Suprapubic skin (tissue), 4 donors: ENCODE measurements at regions not wholly inside any gene's neighbourhood (a gene's known extent, or its start where the extent isn't known, plus 50 kb on each side); places are given as distances from the start of the nearest gene placed in this dataset.

Experiments used
- DNase-seq, 2 donors: peaks; one replicate each; pipeline ENCODE4 v3.0.0-alpha.2; 2019; ENCODE audit warnings: low spot score in 2 of 2
- H3K27ac ChIP-seq: fragments of 200-600 bp; sonication (generic); one replicate; pipeline ENCODE4 v1.5.1; 2019
- H3K27me3 ChIP-seq: fragments of 200-600 bp; sonication (generic); one replicate; pipeline ENCODE4 v1.5.1; 2019
- H3K36me3 ChIP-seq: fragments of 200-600 bp; sonication (generic); one replicate; pipeline ENCODE4 v1.5.1; 2019
- H3K4me1 ChIP-seq: fragments of 200-600 bp; sonication (generic); one replicate; pipeline ENCODE4 v1.5.1; 2019
- H3K4me3 ChIP-seq: fragments of 200-600 bp; sonication (generic); one replicate; pipeline ENCODE4 v1.5.1; 2019; ENCODE audit warnings: mild to moderate bottlenecking
- H3K9me3 ChIP-seq: fragments of 200-600 bp; sonication (generic); one replicate; pipeline ENCODE4 v1.5.1; 2019
- EP300 ChIP-seq: sonication (generic); formaldehyde crosslinking; IDR thresholded peaks from one replicate; pipeline ENCODE4 v1.6.1; 2017; ENCODE audit warnings: antibody characterized with exemption
- POLR2A ChIP-seq, 2 donors: fragments of 450-650 bp; IDR thresholded peaks; one replicate each; pipeline ENCODE4 v1.6.1; 2017; ENCODE audit warnings: antibody characterized with exemption in 2 of 2, mild to moderate bottlenecking in 2 of 2, moderate library complexity in 2 of 2
- POLR2AphosphoS5 ChIP-seq, 3 donors: sonication (generic); formaldehyde crosslinking; IDR thresholded peaks; one replicate each; pipeline ENCODE4 v1.6.1; 2017; ENCODE audit warnings: antibody characterized with exemption in 3 of 3
- WGBS: methylation state at CpG from one replicate; pipeline ENCODE4 v1.1.5; 2018; 5-methylcytosine and 5-hydroxymethylcytosine counted together
- TF ChIP-seq, protein P1 (sequence below), 2 donors: fragments of 200-600 bp in 1 of 2; fragments of 450-650 bp in 1 of 2; sonication (generic) in 1 of 2; IDR thresholded peaks; one replicate each; pipeline ENCODE4 v1.5.1; 2016 to 2019; ENCODE audit warnings: antibody characterized with exemption in 2 of 2, mild to moderate bottlenecking in 1 of 2, moderate library complexity in 1 of 2

DNA sequence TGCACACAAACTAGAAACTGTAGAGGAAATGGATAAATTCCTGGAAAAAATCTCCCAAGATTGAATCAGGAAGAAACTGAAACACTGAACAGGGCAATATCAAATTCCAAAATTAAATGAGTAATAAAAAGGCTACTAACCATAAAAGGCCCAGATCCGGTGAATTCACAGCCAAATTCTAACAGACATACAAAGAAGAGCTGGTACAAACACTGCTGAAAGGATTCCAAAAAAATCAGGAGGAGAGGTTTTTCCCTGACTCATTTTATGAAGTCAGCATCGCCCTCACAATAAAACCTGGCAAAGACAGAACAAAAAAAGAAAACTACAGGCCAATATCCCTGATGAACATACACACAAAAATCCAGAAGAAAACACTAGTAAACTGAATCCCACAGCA, 462.4 kb upstream of the THBS1 start:
- Histone ChIP-seq H3K27ac (no peak overlapping the region), H3K36me3 (no peaks in the 10 kb centered on the region), H3K9me3 (peaks cover 8% of the 10 kb centered on the region), H3K4me3 (no peak overlapping the region), H3K27me3 (no peaks in the 10 kb centered on the region), H3K4me1 (no peaks in the 10 kb centered on the region)
- DNase-seq = no peak
- WGBS = 24% methylated on average over 2 of the region's 2 CpGs
- TF ChIP-seq POLR2A (IDR thresholded peaks at IDR 0.05) (no peak), EP300 (no peak)

DNA sequence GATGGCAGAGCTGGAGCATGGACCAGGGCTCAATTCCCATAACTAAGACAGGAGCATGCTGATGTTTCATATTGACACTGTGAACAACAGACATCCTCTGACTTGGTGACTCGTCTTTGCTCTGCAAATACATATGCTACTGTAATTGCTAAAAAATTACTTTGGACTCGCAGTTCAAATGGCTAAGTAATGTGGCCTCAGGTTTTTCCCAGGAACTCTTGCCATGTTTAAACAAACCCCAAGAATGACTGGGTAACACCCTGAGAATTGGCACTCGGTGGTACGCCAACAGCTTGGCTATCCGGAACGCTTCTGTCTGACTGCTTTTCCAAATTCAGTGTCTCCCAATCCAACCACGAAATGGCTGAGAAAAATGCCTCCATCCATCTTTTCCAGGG, 456.7 kb upstream of the THBS1 start:
- H3K27me3 ChIP-seq = no peaks in the 10 kb centered on the region
- DNase-seq = no peak
- 84% methylated on average over 7 of the region's 7 CpGs for WGBS
- H3K27ac ChIP-seq = no peak overlapping the region
- no peaks in the 10 kb centered on the region for H3K36me3 ChIP-seq
- no peak overlapping the region for H3K4me3 ChIP-seq
- H3K4me1 ChIP-seq = peaks cover 12% of the 10 kb centered on the region
- no peaks in the 10 kb centered on the region for H3K9me3 ChIP-seq
- no peak for TF ChIP-seq POLR2AphosphoS5 (IDR thresholded peaks at IDR 0.05)
- TF ChIP-seq POLR2A (IDR thresholded peaks at IDR 0.05) = no peak
- no peak for TF ChIP-seq EP300

DNA sequence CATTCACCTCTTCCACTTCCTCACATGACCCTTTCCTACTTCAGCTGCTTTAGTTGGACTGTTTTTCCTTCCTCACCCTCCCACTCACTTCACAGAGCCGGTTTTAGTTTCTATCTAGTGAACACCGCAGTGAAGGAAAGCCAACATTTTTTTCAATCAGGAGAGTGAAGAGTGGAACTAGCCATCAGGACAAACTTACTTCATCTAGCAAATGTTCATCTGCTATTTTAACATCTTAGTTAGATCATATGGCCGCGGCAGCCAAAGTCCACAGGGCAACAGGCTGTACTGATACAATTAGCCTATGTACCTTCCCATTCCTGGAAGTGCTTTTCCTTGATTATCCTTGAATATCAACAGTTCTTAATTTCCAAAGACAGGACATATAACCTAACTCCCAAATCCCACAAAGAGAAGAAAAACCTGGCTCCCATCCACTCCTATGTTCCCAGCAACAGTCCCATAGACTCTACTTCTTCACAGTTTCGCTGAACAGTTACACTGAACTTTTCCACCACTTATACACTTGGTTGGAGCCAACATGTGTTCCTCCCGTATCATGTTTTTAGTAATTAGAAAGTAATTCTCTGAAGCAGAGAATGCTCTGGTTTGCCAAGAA, 456.2 kb upstream of the THBS1 start:
- DNase-seq = no peak
- WGBS = 73% methylated on average over 6 of the region's 6 CpGs
- H3K36me3 ChIP-seq = no peaks in the 10 kb centered on the region
- H3K4me3 ChIP-seq = no peak overlapping the region
- H3K9me3 ChIP-seq = no peaks in the 10 kb centered on the region
- TF ChIP-seq EP300 (no peak), POLR2AphosphoS5 (IDR thresholded peaks at IDR 0.05) (no peak), POLR2A (IDR thresholded peaks at IDR 0.05) (no peak)
- TF ChIP-seq, protein P1, sequence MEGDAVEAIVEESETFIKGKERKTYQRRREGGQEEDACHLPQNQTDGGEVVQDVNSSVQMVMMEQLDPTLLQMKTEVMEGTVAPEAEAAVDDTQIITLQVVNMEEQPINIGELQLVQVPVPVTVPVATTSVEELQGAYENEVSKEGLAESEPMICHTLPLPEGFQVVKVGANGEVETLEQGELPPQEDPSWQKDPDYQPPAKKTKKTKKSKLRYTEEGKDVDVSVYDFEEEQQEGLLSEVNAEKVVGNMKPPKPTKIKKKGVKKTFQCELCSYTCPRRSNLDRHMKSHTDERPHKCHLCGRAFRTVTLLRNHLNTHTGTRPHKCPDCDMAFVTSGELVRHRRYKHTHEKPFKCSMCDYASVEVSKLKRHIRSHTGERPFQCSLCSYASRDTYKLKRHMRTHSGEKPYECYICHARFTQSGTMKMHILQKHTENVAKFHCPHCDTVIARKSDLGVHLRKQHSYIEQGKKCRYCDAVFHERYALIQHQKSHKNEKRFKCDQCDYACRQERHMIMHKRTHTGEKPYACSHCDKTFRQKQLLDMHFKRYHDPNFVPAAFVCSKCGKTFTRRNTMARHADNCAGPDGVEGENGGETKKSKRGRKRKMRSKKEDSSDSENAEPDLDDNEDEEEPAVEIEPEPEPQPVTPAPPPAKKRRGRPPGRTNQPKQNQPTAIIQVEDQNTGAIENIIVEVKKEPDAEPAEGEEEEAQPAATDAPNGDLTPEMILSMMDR (IDR thresholded peaks at IDR 0.05) = no peak
- no peaks in the 10 kb centered on the region for H3K27me3 ChIP-seq
- H3K27ac ChIP-seq = no peak overlapping the region
- H3K4me1 ChIP-seq = peaks cover 12% of the 10 kb centered on the region

DNA sequence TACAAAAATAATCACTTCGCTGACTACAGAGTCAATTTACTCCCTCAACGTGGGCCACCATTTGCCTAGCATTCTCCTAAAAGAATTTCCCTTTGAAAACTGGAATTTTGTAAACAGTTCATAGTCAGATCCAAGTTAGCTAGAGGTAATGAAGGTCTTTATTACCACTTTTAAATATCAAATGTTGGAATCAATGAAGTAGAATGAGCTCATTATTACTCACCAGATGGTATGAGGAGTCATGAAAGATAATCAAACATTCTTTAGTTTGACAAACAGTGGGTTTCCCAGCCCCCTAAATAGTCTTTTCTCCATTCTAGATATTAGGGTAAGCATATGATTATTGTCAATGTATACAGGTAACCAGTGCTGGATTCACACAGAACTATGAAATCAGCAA, 455.7 kb upstream of the THBS1 start:
- DNase-seq = no peak
- Histone ChIP-seq H3K4me3 (no peak overlapping the region), H3K9me3 (no peaks in the 10 kb centered on the region), H3K4me1 (peaks cover 12% of the 10 kb centered on the region), H3K27me3 (no peaks in the 10 kb centered on the region), H3K36me3 (no peaks in the 10 kb centered on the region), H3K27ac (no peak overlapping the region)
- 83% methylated on average over 2 of the region's 2 CpGs for WGBS
- no peak for TF ChIP-seq POLR2AphosphoS5 (IDR thresholded peaks at IDR 0.05)
- TF ChIP-seq, protein P1 (IDR thresholded peaks at IDR 0.05) = no peak
- no peak for TF ChIP-seq POLR2A (IDR thresholded peaks at IDR 0.05)
- TF ChIP-seq EP300 = no peak

DNA sequence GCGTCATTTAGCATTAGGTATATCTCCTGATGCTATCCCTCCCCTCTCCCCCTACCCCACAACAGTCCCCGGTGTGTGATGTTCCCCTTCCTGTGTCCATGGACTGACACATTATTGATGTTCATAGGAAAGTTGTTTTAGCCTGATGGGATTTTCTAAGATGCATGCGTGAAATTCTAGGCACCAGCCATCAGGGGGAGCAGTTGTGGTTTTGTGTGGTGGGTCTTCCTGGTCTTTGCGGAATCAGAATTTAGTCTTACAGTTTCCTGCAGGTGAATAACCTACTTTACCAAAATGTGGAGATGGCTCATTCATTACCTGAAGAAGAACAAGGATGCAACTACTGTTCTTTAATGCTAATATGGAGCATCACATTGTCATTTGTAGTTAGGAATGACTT, 455.0 kb upstream of the THBS1 start:
- Histone ChIP-seq H3K27ac (no peak overlapping the region), H3K4me1 (peaks cover 12% of the 10 kb centered on the region), H3K27me3 (no peaks in the 10 kb centered on the region), H3K4me3 (no peak overlapping the region), H3K36me3 (no peaks in the 10 kb centered on the region), H3K9me3 (no peaks in the 10 kb centered on the region)
- 46% methylated on average over 4 of the region's 4 CpGs for WGBS
- TF ChIP-seq POLR2A (IDR thresholded peaks at IDR 0.05) = no peak
- TF ChIP-seq, protein P1 (IDR thresholded peaks at IDR 0.05) = peak; percentile 21 to 43
- TF ChIP-seq POLR2AphosphoS5 (IDR thresholded peaks at IDR 0.05) = no peak
- TF ChIP-seq EP300 = no peak
- no peak for DNase-seq

DNA sequence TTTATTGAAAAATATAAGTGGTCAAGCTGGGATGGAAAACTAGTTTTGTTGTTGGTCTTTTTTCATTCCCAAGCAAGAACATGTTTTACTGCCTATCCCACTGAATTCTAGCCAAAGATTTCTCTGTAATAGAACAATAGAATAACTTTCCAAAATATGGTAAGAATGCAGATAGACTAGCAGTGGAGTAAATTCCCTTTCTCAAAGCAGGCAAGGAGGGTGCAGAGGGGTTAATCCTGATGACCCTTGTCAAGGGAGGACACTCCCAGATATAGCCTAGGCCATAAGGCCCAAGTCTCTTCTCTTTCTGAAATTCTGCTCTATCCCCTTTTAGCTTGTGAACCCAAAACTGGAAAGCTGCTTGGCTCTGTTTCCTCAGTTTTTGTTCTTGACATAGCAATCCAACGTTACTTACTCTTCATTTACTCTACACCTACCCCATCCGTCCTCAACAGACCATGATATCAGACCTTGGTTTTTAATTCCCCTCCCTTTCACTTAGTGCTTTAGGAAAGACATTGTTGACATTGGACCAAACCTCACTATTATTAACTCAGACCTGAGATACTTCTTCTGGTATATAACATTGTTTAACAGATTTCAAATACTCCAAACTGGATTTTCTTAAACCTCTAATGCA, 453.6 kb upstream of the THBS1 start:
- Histone ChIP-seq H3K4me3 (no peak overlapping the region), H3K27me3 (no peaks in the 10 kb centered on the region), H3K9me3 (no peaks in the 10 kb centered on the region), H3K27ac (peak overlapping the region; percentile 19), H3K4me1 (peaks cover 12% of the 10 kb centered on the region), H3K36me3 (no peaks in the 10 kb centered on the region)
- DNase-seq = no peak
- TF ChIP-seq EP300 (peak; percentile 7), POLR2A (IDR thresholded peaks at IDR 0.05) (no peak)
- 31% methylated on average over 2 of the region's 2 CpGs for WGBS
